ENCODE measurements at regions not wholly inside any gene's neighbourhood (a gene's known extent, or its start where the extent isn't known, plus 50 kb on each side); places are given as distances from the start of the nearest gene placed in this dataset.

DNA sequence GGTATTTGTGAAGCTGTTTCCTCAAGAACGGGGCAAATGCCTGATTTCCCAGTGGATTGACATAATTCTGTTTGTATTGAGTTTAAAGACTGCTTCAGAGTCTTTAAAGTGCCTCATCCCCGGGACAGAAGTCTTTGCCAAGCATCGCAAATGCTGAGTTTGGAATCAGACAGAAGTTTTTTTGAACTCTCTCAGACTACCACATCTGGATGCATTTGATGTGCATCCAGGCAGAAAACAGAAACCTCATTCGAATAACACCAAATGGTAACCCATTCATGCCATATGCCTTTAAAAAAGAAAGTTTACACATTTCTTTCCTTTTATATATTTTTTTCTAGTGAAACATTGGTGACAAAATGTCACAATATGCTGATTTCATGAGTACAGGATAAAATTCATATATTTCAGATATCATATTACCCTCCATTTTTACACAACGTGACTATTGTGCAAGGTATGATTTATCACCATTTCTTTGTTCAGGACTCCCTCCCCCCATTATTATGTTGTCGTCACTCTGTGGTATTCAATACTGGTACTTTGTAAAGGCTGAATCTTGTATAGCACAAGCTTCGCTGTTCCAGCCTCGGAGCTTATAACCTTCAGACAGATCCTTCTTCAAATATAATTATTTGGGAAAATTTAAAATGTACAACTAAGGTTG lies 91.1 kb downstream of the ZNF608 start:
- TF ChIP-seq POLR2AphosphoS5 (IDR thresholded peaks at IDR 0.05; ENCODE audit: low read depth, low read length) = no peak
- TF ChIP-seq, protein P1, sequence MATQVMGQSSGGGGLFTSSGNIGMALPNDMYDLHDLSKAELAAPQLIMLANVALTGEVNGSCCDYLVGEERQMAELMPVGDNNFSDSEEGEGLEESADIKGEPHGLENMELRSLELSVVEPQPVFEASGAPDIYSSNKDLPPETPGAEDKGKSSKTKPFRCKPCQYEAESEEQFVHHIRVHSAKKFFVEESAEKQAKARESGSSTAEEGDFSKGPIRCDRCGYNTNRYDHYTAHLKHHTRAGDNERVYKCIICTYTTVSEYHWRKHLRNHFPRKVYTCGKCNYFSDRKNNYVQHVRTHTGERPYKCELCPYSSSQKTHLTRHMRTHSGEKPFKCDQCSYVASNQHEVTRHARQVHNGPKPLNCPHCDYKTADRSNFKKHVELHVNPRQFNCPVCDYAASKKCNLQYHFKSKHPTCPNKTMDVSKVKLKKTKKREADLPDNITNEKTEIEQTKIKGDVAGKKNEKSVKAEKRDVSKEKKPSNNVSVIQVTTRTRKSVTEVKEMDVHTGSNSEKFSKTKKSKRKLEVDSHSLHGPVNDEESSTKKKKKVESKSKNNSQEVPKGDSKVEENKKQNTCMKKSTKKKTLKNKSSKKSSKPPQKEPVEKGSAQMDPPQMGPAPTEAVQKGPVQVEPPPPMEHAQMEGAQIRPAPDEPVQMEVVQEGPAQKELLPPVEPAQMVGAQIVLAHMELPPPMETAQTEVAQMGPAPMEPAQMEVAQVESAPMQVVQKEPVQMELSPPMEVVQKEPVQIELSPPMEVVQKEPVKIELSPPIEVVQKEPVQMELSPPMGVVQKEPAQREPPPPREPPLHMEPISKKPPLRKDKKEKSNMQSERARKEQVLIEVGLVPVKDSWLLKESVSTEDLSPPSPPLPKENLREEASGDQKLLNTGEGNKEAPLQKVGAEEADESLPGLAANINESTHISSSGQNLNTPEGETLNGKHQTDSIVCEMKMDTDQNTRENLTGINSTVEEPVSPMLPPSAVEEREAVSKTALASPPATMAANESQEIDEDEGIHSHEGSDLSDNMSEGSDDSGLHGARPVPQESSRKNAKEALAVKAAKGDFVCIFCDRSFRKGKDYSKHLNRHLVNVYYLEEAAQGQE (IDR thresholded peaks at IDR 0.05; ENCODE audit: insufficient read depth in 1 of 2, low read depth in 2 of 2, low read length in 2 of 2) = no peak
- TF ChIP-seq TAF1 (IDR thresholded peaks at IDR 0.05; ENCODE audit: borderline replicate concordance, insufficient read depth, low read length) = no peak
